Common myeloid progenitor, CD34-positive (primary cell): ENCODE measurements at regions not wholly inside any gene's neighbourhood (a gene's known extent, or its start where the extent isn't known, plus 50 kb on each side); places are given as distances from the start of the nearest gene placed in this dataset.
"Not testable (repeated sequence)": the region's sequence is repeated elsewhere in the genome, so short reads cannot be mapped to it uniquely, and the experiment has no call there.

Experiments
- CTCF ChIA-PET: fragments of 350-600 bp; sonication (Branson Sonifier 250); formaldehyde crosslinking; loops from one replicate; lab custom pipeline; 2021; ENCODE audit warnings: antibody characterized with exemption; lab: Charles Lee
- POLR2A ChIA-PET: fragments of 350-600 bp; sonication (Branson Sonifier 250); formaldehyde crosslinking; loops from one replicate; lab custom pipeline; 2021; ENCODE audit warnings: antibody characterized with exemption; lab: Charles Lee
- DNase-seq, 3 donors: peaks; one replicate each; pipeline versions ENCODE4 v3.0.0 to v3.0.0-alpha.2; 2013
- H3K27ac ChIP-seq, 2 experiments: 1 replicate in 1 of 2; 2 replicates in 1 of 2; pipeline ENCODE4 v1.7.0; 2013; ENCODE audit warnings: inconsistent platforms in 2 of 2, low read length in 2 of 2, mild to moderate bottlenecking in 2 of 2, low read depth in 1 of 2, moderate library complexity in 1 of 2; ENCODE audit not compliant: severe bottlenecking in 2 of 2, insufficient read depth in 1 of 2, poor library complexity in 1 of 2
- H3K27me3 ChIP-seq, 5 experiments: replicated peaks in 2 of 5; 1 replicate in 3 of 5; 2 replicates in 2 of 5; pipeline versions ENCODE4 v1.6.1 to v1.7.0; 2013; ENCODE audit warnings: low read length in 4 of 5, mild to moderate bottlenecking in 2 of 5, moderate library complexity in 2 of 5, inconsistent platforms in 1 of 5; ENCODE audit not compliant: insufficient read depth in 5 of 5, control insufficient read depth in 4 of 5
- H3K36me3 ChIP-seq, 4 experiments: 1 replicate in 2 of 4; 2 replicates in 2 of 4; pipeline versions ENCODE4 v1.6.1 to v1.7.0; 2013; ENCODE audit warnings: low read length in 3 of 4, control low read depth in 1 of 4, mild to moderate bottlenecking in 1 of 4; ENCODE audit not compliant: control insufficient read depth in 4 of 4, insufficient read depth in 4 of 4
- H3K4me1 ChIP-seq, 4 experiments: 1 replicate in 3 of 4; 2 replicates in 1 of 4; pipeline versions ENCODE4 v1.6.1 to v1.7.1; 2013; ENCODE audit warnings: low read length in 3 of 4, mild to moderate bottlenecking in 3 of 4, control low read depth in 1 of 4, inconsistent platforms in 1 of 4, moderate library complexity in 1 of 4; ENCODE audit not compliant: control insufficient read depth in 4 of 4, insufficient read depth in 4 of 4; ENCODE audit errors: control extremely low read depth in 1 of 4
- H3K4me3 ChIP-seq, 7 experiments: 1 replicate in 4 of 7; 2 replicates in 3 of 7; pipeline versions ENCODE4 v1.5.1 to v1.7.0; 2013; ENCODE audit warnings: mild to moderate bottlenecking in 7 of 7, low read length in 6 of 7, moderate library complexity in 6 of 7, inconsistent platforms in 2 of 7, low read depth in 2 of 7, control low read depth in 1 of 7; ENCODE audit not compliant: insufficient read depth in 4 of 7, control insufficient read depth in 1 of 7; ENCODE audit errors: extremely low read depth in 1 of 7
- H3K9me3 ChIP-seq, 5 experiments: 1 replicate in 4 of 5; 2 replicates in 1 of 5; pipeline versions ENCODE4 v1.6.1 to v1.7.1; 2013; ENCODE audit warnings: low read length in 4 of 5, mild to moderate bottlenecking in 2 of 5, inconsistent platforms in 1 of 5, low read depth in 1 of 5, moderate library complexity in 1 of 5; ENCODE audit not compliant: control insufficient read depth in 4 of 5, insufficient read depth in 2 of 5; ENCODE audit errors: control extremely low read depth in 1 of 5
- WGBS: methylation state at CpG from one replicate; pipeline ENCODE4 v1.1.5; 2013; ENCODE audit not compliant: insufficient coverage; 5-methylcytosine and 5-hydroxymethylcytosine counted together

GRCh38 chr3:65015711-65016110, 327.9 kb upstream of the ADAMTS9 start:
- POLR2A ChIA-PET, result no interaction called here
- H3K4me1 ChIP-seq, result peaks cover 0 to 8% (median 2%) of the 10 kb centered on the region in 4 experiments
- peaks cover 0 to 5% (median 0%) of the 10 kb centered on the region in 5 experiments for H3K9me3 ChIP-seq
- CTCF ChIA-PET, result no interaction called here
- H3K27ac ChIP-seq, result no peak overlapping the region
- H3K4me3 ChIP-seq, result no peak overlapping the region
- H3K27me3 ChIP-seq, result no peaks in the 10 kb centered on the region
- DNase-seq, result no peak
- H3K36me3 ChIP-seq, result no peaks in the 10 kb centered on the region
- WGBS, result 60% methylated on average over 1 of the region's 2 CpGs

- no peaks in the 10 kb centered on the region for H3K36me3 ChIP-seq
- 98% methylated on average over 4 of the region's 4 CpGs for WGBS
- ChIA-PET POLR2A (no interaction called here), CTCF (no interaction called here)
- H3K9me3 ChIP-seq, result peaks cover 0 to 5% (median 0%) of the 10 kb centered on the region in 5 experiments
- no peaks in the 10 kb centered on the region for H3K4me1 ChIP-seq
- H3K4me3 ChIP-seq, result no peak overlapping the region
- no peak overlapping the region for H3K27ac ChIP-seq
- H3K27me3 ChIP-seq, result no peaks in the 10 kb centered on the region
- DNase-seq, result no peak
Observed at GRCh38 chr3:65013053-65013452, 325.3 kb upstream of the ADAMTS9 start.

GRCh38 chr3:65006300-65006739, 318.5 kb upstream of the ADAMTS9 start:
- Histone ChIP-seq H3K9me3 (no peaks in the 10 kb centered on the region), H3K27ac (no peak overlapping the region), H3K27me3 (peaks cover 0 to 2% (median 0%) of the 10 kb centered on the region in 5 experiments), H3K4me3 (no peak overlapping the region), H3K4me1 (no peaks in the 10 kb centered on the region), H3K36me3 (no peaks in the 10 kb centered on the region)
- POLR2A ChIA-PET, result no interaction called here
- CTCF ChIA-PET, result interaction anchor here (1.7 kb wide), 1 partner anchor 21 kb away, joined by 4 read pairs; no protein-coding TSS in a partner anchor
- no peak for DNase-seq
- 80% methylated on average over 1 of the region's 1 CpG for whole genome bisulfite sequencing

GRCh38 chr3:65005486-65005885, 317.7 kb upstream of the ADAMTS9 start:
- Histone ChIP-seq H3K4me1 (no peaks in the 10 kb centered on the region), H3K4me3 (no peak overlapping the region), H3K27me3 (peaks cover 0 to 2% (median 0%) of the 10 kb centered on the region in 5 experiments), H3K36me3 (no peaks in the 10 kb centered on the region), H3K27ac (no peak overlapping the region), H3K9me3 (no peaks in the 10 kb centered on the region)
- ChIA-PET CTCF (no interaction called here), POLR2A (no interaction called here)
- WGBS, result 100% methylated on average over 1 of the region's 2 CpGs
- DNase-seq, result no peak

- Histone ChIP-seq H3K36me3 (no peaks in the 10 kb centered on the region), H3K9me3 (no peaks in the 10 kb centered on the region), H3K4me1 (no peaks in the 10 kb centered on the region), H3K27ac (no peak overlapping the region), H3K4me3 (no peak overlapping the region), H3K27me3 (peaks cover 0 to 2% (median 0%) of the 10 kb centered on the region in 5 experiments)
- DNase-seq, result no peak
- POLR2A ChIA-PET, result no interaction called here
- WGBS, result 96% methylated on average over 3 of the region's 4 CpGs
- CTCF ChIA-PET, result no interaction called here
Observed at GRCh38 chr3:65004795-65005295, 317.0 kb upstream of the ADAMTS9 start.

- Histone ChIP-seq H3K27me3 (peaks cover 0 to 2% (median 0%) of the 10 kb centered on the region in 5 experiments), H3K4me1 (no peaks in the 10 kb centered on the region), H3K9me3 (no peaks in the 10 kb centered on the region), H3K4me3 (no peak overlapping the region), H3K36me3 (no peaks in the 10 kb centered on the region), H3K27ac (no peak overlapping the region)
- WGBS, result no CpG with 5 or more reads among the region's 1 CpG
- DNase-seq, result no peak
- POLR2A ChIA-PET, result no interaction called here
- CTCF ChIA-PET, result no interaction called here
Observed at GRCh38 chr3:65004306-65004705, 316.5 kb upstream of the ADAMTS9 start.

GRCh38 chr3:65001119-65001518, 313.3 kb upstream of the ADAMTS9 start:
- CTCF ChIA-PET, H3K27ac ChIP-seq, DNase-seq, H3K4me1 ChIP-seq, H3K27me3 ChIP-seq, POLR2A ChIA-PET, H3K36me3 ChIP-seq, H3K9me3 ChIP-seq, H3K4me3 ChIP-seq: not testable (repeated sequence)
- WGBS, result 100% methylated on average over 1 of the region's 4 CpGs
